Esophagus muscularis mucosa (tissue), 4 donors: ENCODE measurements at regions not wholly inside any gene's neighbourhood (a gene's known extent, or its start where the extent isn't known, plus 50 kb on each side); places are given as distances from the start of the nearest gene placed in this dataset.

Experiments used
- EP300 ChIP-seq: sonication (generic); formaldehyde crosslinking; IDR thresholded peaks from one replicate; pipeline ENCODE4 v1.6.1; 2017; ENCODE audit warnings: antibody characterized with exemption
- POLR2A ChIP-seq: fragments of 450-650 bp; IDR thresholded peaks from one replicate; pipeline ENCODE4 v1.6.1; 2017; ENCODE audit warnings: antibody characterized with exemption, moderate library complexity, mild to moderate bottlenecking, low read depth
- TF ChIP-seq, protein P1 (sequence below), 3 experiments: fragments of 200-600 bp in 2 of 3; fragments of 450-650 bp in 1 of 3; sonication (generic) in 2 of 3; IDR thresholded peaks; one replicate each; pipeline ENCODE4 v1.5.1; 2017 to 2019; ENCODE audit warnings: antibody characterized with exemption in 3 of 3, mild to moderate bottlenecking in 2 of 3, moderate library complexity in 1 of 3

- TF ChIP-seq, protein P1, sequence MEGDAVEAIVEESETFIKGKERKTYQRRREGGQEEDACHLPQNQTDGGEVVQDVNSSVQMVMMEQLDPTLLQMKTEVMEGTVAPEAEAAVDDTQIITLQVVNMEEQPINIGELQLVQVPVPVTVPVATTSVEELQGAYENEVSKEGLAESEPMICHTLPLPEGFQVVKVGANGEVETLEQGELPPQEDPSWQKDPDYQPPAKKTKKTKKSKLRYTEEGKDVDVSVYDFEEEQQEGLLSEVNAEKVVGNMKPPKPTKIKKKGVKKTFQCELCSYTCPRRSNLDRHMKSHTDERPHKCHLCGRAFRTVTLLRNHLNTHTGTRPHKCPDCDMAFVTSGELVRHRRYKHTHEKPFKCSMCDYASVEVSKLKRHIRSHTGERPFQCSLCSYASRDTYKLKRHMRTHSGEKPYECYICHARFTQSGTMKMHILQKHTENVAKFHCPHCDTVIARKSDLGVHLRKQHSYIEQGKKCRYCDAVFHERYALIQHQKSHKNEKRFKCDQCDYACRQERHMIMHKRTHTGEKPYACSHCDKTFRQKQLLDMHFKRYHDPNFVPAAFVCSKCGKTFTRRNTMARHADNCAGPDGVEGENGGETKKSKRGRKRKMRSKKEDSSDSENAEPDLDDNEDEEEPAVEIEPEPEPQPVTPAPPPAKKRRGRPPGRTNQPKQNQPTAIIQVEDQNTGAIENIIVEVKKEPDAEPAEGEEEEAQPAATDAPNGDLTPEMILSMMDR (IDR thresholded peaks at IDR 0.05), result no peak
- no peak for TF ChIP-seq POLR2A
- TF ChIP-seq EP300, result no peak
These were observed 120.6 kb upstream of the NXT1 start for GRCh38 chr20:23229989-23230388.
